H1 (cell line): ENCODE measurements at regions not wholly inside any gene's neighbourhood (a gene's known extent, or its start where the extent isn't known, plus 50 kb on each side); places are given as distances from the start of the nearest gene placed in this dataset.

Experiments used
- CTCF ChIA-PET: fragments of 300-600 bp; sonication (Branson Sonifier 250); formaldehyde crosslinking; loops from one replicate; lab custom pipeline; 2021; ENCODE audit not compliant: partially characterized antibody; lab: Charles Lee
- POLR2A ChIA-PET: fragments of 300-600 bp; sonication (Branson Sonifier 250); formaldehyde crosslinking; loops from one replicate; lab custom pipeline; 2021; ENCODE audit warnings: inconsistent platforms; ENCODE audit not compliant: partially characterized antibody; lab: Charles Lee
- DNase-seq, 2 experiments: peaks; one replicate each; pipeline versions ENCODE4 v3.0.0 to v3.0.0-alpha.2; 2010 to 2022; ENCODE audit warnings: low spot score in 2 of 2, low read depth in 1 of 2, mixed read lengths in 1 of 2
- FAIRE-seq: peaks from 2 replicates; lab custom pipeline; 2011; peaks lifted over from hg19 to GRCh38; lab: Jason Lieb, UNC
- H2AFZ ChIP-seq: 2 replicates; pipeline ENCODE4 v1.8.1; 2012; ENCODE audit warnings: low read length, inconsistent platforms
- H2AK5ac ChIP-seq: 2 replicates; pipeline ENCODE4 v1.6.1; 2013; ENCODE audit warnings: low read depth, low read length
- H2BK120ac ChIP-seq: replicated peaks from 2 replicates; pipeline ENCODE3; 2013; ENCODE audit warnings: low read depth, low read length, inconsistent platforms
- H2BK12ac ChIP-seq: 2 replicates; pipeline ENCODE4 v1.6.1; 2013; ENCODE audit warnings: low read depth, low read length
- H2BK15ac ChIP-seq: 2 replicates; pipeline ENCODE4 v1.6.1; 2013; ENCODE audit warnings: low read length
- H2BK20ac ChIP-seq: 2 replicates; pipeline ENCODE4 v1.6.1; 2013; ENCODE audit warnings: low read length
- H2BK5ac ChIP-seq: 2 replicates; pipeline ENCODE4 v1.6.1; 2013; ENCODE audit warnings: low read depth, low read length
- H3K14ac ChIP-seq: 2 replicates; pipeline ENCODE4 v1.6.1; 2013; ENCODE audit warnings: inconsistent platforms; ENCODE audit not compliant: insufficient read length
- H3K18ac ChIP-seq: 2 replicates; pipeline ENCODE4 v1.6.1; 2013; ENCODE audit warnings: low read length; ENCODE audit errors: extremely low read depth
- H3K23ac ChIP-seq: 2 replicates; pipeline ENCODE4 v1.6.1; 2013; ENCODE audit warnings: inconsistent platforms; ENCODE audit not compliant: insufficient read length
- H3K23me2 ChIP-seq: 2 replicates; pipeline ENCODE4 v1.6.1; 2013; ENCODE audit warnings: low read depth, low read length
- H3K27ac ChIP-seq: 2 replicates; pipeline ENCODE4 v1.6.1; 2011; ENCODE audit warnings: low read depth, low read length, inconsistent platforms
- H3K27me3 ChIP-seq, 4 experiments: replicated peaks in 1 of 4; 1 replicate in 1 of 4; 2 replicates in 3 of 4; pipeline versions ENCODE4 v1.6.1 to v1.8.1; 2011 to 2013; ENCODE audit warnings: low read length in 3 of 4, mild to moderate bottlenecking in 3 of 4, inconsistent platforms in 2 of 4, mixed read lengths in 2 of 4, moderate library complexity in 1 of 4; ENCODE audit not compliant: control insufficient read depth in 3 of 4, insufficient read depth in 3 of 4; ENCODE audit errors: extremely low read depth in 1 of 4
- H3K36me3 ChIP-seq, 4 experiments: 2 replicates each; pipeline versions ENCODE4 v1.6.1 to v1.8.1; 2011 to 2013; ENCODE audit warnings: mild to moderate bottlenecking in 4 of 4, low read length in 3 of 4, moderate library complexity in 2 of 4, control low read depth in 1 of 4, inconsistent platforms in 1 of 4; ENCODE audit not compliant: insufficient read depth in 4 of 4, control insufficient read depth in 2 of 4
- H3K4ac ChIP-seq: replicated peaks from 2 replicates; pipeline ENCODE3; 2013; ENCODE audit warnings: low read length, low read depth, mixed read lengths, inconsistent platforms; ENCODE audit not compliant: insufficient read length
- H3K4me1 ChIP-seq, 4 experiments: replicated peaks in 1 of 4; 1 replicate in 1 of 4; 2 replicates in 3 of 4; pipeline versions ENCODE4 v1.6.1 to v1.8.1; 2011 to 2013; ENCODE audit warnings: low read length in 3 of 4, inconsistent platforms in 2 of 4, mixed read lengths in 1 of 4; ENCODE audit not compliant: insufficient read depth in 4 of 4, control insufficient read depth in 3 of 4
- H3K4me2 ChIP-seq, 2 experiments: 2 replicates each; pipeline versions ENCODE4 v1.6.1 to v1.8.1; 2011 to 2013; ENCODE audit warnings: low read depth in 2 of 2, low read length in 2 of 2, control low read depth in 1 of 2, inconsistent platforms in 1 of 2, mild to moderate bottlenecking in 1 of 2; ENCODE audit not compliant: insufficient read depth in 1 of 2
- H3K4me3 ChIP-seq, 4 experiments: fragments of 200-600, 300-600 bp in 1 of 4; sonication (generic), shearing (Covaris generic), sonication (Bioruptor Twin) in 1 of 4; 2 replicates each; pipeline versions ENCODE4 v1.5.1 to v1.8.1; 2011 to 2016; ENCODE audit warnings: low read length in 4 of 4, low read depth in 3 of 4, control low read depth in 2 of 4, inconsistent platforms in 2 of 4, mild to moderate bottlenecking in 2 of 4, mixed read lengths in 1 of 4, moderate library complexity in 1 of 4; ENCODE audit not compliant: insufficient read depth in 2 of 4; ENCODE audit errors: extremely low read depth in 1 of 4
- H3K56ac ChIP-seq: replicated peaks from 2 replicates; pipeline ENCODE3; 2013; ENCODE audit warnings: low read depth, mild to moderate bottlenecking, mixed read lengths, low read length, inconsistent platforms; ENCODE audit not compliant: insufficient read length
- H3K79me1 ChIP-seq: 2 replicates; pipeline ENCODE4 v1.6.1; 2013; ENCODE audit warnings: low read depth, low read length, control low read depth
- H3K79me2 ChIP-seq, 2 experiments: 2 replicates each; pipeline versions ENCODE4 v1.6.1 to v1.8.1; 2012 to 2013; ENCODE audit warnings: low read length in 2 of 2, mild to moderate bottlenecking in 2 of 2, inconsistent platforms in 1 of 2; ENCODE audit not compliant: insufficient read depth in 2 of 2, control insufficient read depth in 1 of 2
- H3K9ac ChIP-seq, 4 experiments: replicated peaks in 1 of 4; 1 replicate in 1 of 4; 2 replicates in 3 of 4; pipeline versions ENCODE4 v1.6.1 to v1.8.1; 2011 to 2013; ENCODE audit warnings: low read depth in 3 of 4, low read length in 3 of 4, control low read depth in 2 of 4, mild to moderate bottlenecking in 2 of 4, moderate library complexity in 2 of 4, inconsistent platforms in 1 of 4; ENCODE audit errors: extremely low read depth in 1 of 4
- H3K9me3 ChIP-seq, 2 experiments: 2 replicates each; pipeline versions ENCODE4 v1.6.1 to v1.8.1; 2012 to 2013; ENCODE audit warnings: mild to moderate bottlenecking in 2 of 2, moderate library complexity in 2 of 2, control low read depth in 1 of 2, inconsistent platforms in 1 of 2, low read depth in 1 of 2, low read length in 1 of 2, mixed read lengths in 1 of 2; ENCODE audit not compliant: insufficient read depth in 2 of 2
- H4K20me1 ChIP-seq, 2 experiments: replicated peaks in 1 of 2; 2 replicates each; pipeline versions ENCODE3 to v1.8.1; 2011 to 2013; ENCODE audit warnings: inconsistent platforms in 2 of 2, low read length in 2 of 2, mild to moderate bottlenecking in 1 of 2; ENCODE audit not compliant: insufficient read depth in 2 of 2, control insufficient read depth in 1 of 2
- H4K5ac ChIP-seq: 2 replicates; pipeline ENCODE4 v1.6.1; 2013; ENCODE audit warnings: low read length, low read depth, mixed read lengths, inconsistent platforms; ENCODE audit not compliant: insufficient read length
- H4K8ac ChIP-seq: 2 replicates; pipeline ENCODE4 v1.8.0; 2013; ENCODE audit warnings: mild to moderate bottlenecking, moderate library complexity, low read length, inconsistent platforms; ENCODE audit not compliant: insufficient read depth; ENCODE audit errors: extremely low read depth
- H4K91ac ChIP-seq: replicated peaks from 2 replicates; pipeline ENCODE3; 2013; ENCODE audit warnings: low read length, mixed read lengths, inconsistent platforms; ENCODE audit not compliant: insufficient read length
- ASH2L ChIP-seq: fragments of 200-600, 300-600 bp; sonication (generic); IDR thresholded peaks from one replicate; pipeline ENCODE4 v1.7.1; 2017; ENCODE audit warnings: low read length
- CBX5 ChIP-seq: fragments of 300-800, 300-1000 bp; sonication (generic); IDR thresholded peaks from 2 replicates; pipeline ENCODE4 v1.7.1; 2016; ENCODE audit warnings: antibody characterized with exemption, low read length, low read depth
- GTF2F1 ChIP-seq: IDR thresholded peaks from 2 replicates; pipeline ENCODE4 v1.6.1; 2012; ENCODE audit warnings: low read depth, low read length, improper control_type of control experiment, borderline replicate concordance
- HDAC2 ChIP-seq, 2 experiments: fragments of 300-600 bp in 1 of 2; sonication (generic) in 1 of 2; IDR thresholded peaks; 2 replicates each; pipeline ENCODE4 v1.6.1; 2011 to 2012; ENCODE audit warnings: low read depth in 2 of 2, low read length in 2 of 2, mild to moderate bottlenecking in 2 of 2, moderate library complexity in 2 of 2, borderline replicate concordance in 1 of 2, inconsistent platforms in 1 of 2
- HDAC6 ChIP-seq: IDR thresholded peaks from one replicate; pipeline ENCODE4 v1.7.1; 2012; ENCODE audit warnings: low read depth, mild to moderate bottlenecking, inconsistent platforms, low read length, moderate library complexity
- KDM4A ChIP-seq: IDR thresholded peaks from one replicate; pipeline ENCODE4 v1.7.1; 2012; ENCODE audit warnings: low read depth, mild to moderate bottlenecking, moderate library complexity, low read length, inconsistent platforms; ENCODE audit not compliant: severe bottlenecking
- PHF8 ChIP-seq: fragments of 200-600 bp; sonication (generic); conservative IDR thresholded peaks from 2 replicates; pipeline ENCODE4 v1.7.1; 2012; ENCODE audit warnings: low read depth, mild to moderate bottlenecking, inconsistent platforms, low read length, moderate library complexity
- RXRA ChIP-seq: IDR thresholded peaks from 2 replicates; pipeline ENCODE4 v1.6.1; 2011; ENCODE audit warnings: low read depth, mild to moderate bottlenecking, low read length, moderate library complexity; ENCODE audit not compliant: insufficient read depth
- SP1 ChIP-seq: IDR thresholded peaks from 2 replicates; pipeline ENCODE4 v1.6.1; 2011; ENCODE audit warnings: low read depth, low read length
- SRF ChIP-seq: IDR thresholded peaks from 2 replicates; pipeline ENCODE4 v1.6.1; 2011; ENCODE audit warnings: mild to moderate bottlenecking, low read depth, low read length, moderate library complexity
- ZNF274 ChIP-seq: IDR thresholded peaks from 2 replicates; pipeline ENCODE4 v1.7.0; 2012; ENCODE audit warnings: low read length, borderline replicate concordance; ENCODE audit errors: extremely low read depth
- WGBS, 2 experiments: shearing (Covaris generic) in 1 of 2; methylation state at CpG; one replicate each; pipeline versions ENCODE4 v1.1.6 to v1.1.7; 2013 to 2015; ENCODE audit warnings: low lambda C conversion rate in 2 of 2, mixed read lengths in 2 of 2, inconsistent platforms in 1 of 2, low coverage in 1 of 2, missing lambda C conversion rate in 1 of 2; ENCODE audit not compliant: insufficient replicate concordance in 2 of 2, insufficient coverage in 1 of 2, insufficient read length in 1 of 2; ENCODE audit errors: extremely low coverage in 1 of 2, missing lambda C conversion rate in 1 of 2; 5-methylcytosine and 5-hydroxymethylcytosine counted together

DNA sequence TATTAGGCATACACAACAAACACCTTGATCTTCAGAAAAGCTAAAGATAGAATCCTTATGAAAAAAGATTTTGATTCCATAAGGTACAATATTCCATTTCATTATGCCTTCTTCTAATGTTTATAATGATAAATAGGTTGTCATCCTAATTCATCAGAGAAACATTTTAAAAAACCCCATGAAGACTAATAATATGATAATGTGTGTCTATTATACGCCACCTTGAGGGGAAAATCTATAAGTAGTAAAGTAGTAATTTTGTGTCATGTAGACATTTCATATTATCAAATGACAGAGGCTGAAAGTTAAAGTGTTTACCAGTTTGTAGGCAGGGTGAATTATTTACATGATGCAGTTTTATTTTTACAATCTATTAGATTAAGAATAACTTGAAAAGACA is 524.3 kb downstream of the GBE1 start:
- H2BK12ac ChIP-seq, result no peak overlapping the region
- H3K4me3 ChIP-seq, result no peak overlapping the region
- H3K4ac ChIP-seq, result no peak overlapping the region
- no peak overlapping the region for H3K9ac ChIP-seq
- no peaks in the 10 kb centered on the region for H4K20me1 ChIP-seq
- H2BK5ac ChIP-seq, result no peak overlapping the region
- H2BK20ac ChIP-seq, result no peak overlapping the region
- H3K56ac ChIP-seq, result no peak overlapping the region
- H3K23me2 ChIP-seq, result no peaks in the 10 kb centered on the region; the same call in 1 of the 2 replicates
- no peaks in the 10 kb centered on the region for H3K27me3 ChIP-seq
- H3K4me2 ChIP-seq, result no peak overlapping the region
- FAIRE-seq (no peak), DNase-seq (no peak)
- no peak overlapping the region for H3K27ac ChIP-seq
- no peak overlapping the region for H3K14ac ChIP-seq
- no peaks in the 10 kb centered on the region for H3K79me2 ChIP-seq
- no peak overlapping the region for H2AFZ ChIP-seq
- no peaks in the 10 kb centered on the region for H3K36me3 ChIP-seq
- H2BK15ac ChIP-seq, result no peak overlapping the region
- no peak overlapping the region for H4K91ac ChIP-seq
- no peak overlapping the region for H4K8ac ChIP-seq
- no peaks in the 10 kb centered on the region for H3K79me1 ChIP-seq
- WGBS, 2 experiments, result 96% methylated on average over 1 of the region's 1 CpG; no CpG with 5 or more reads in 1 of the 2 experiments
- no peak overlapping the region for H3K18ac ChIP-seq
- H3K9me3 ChIP-seq, result no peaks in the 10 kb centered on the region
- no peaks in the 10 kb centered on the region; a peak in 1 of 7 replicates for H3K4me1 ChIP-seq
- H2BK120ac ChIP-seq, result no peak overlapping the region
- ChIA-PET POLR2A (no interaction called here), CTCF (interaction anchor here (2.5 kb wide), 1 partner anchor 102 kb away, joined by 5 read pairs; no protein-coding TSS in a partner anchor)
- no peak overlapping the region for H3K23ac ChIP-seq
- H4K5ac ChIP-seq, result no peak overlapping the region
- no peak overlapping the region for H2AK5ac ChIP-seq
- no peak for TF ChIP-seq HDAC6
- TF ChIP-seq SP1, result no peak
- no peak for TF ChIP-seq ZNF274
- TF ChIP-seq SRF, result no peak
- TF ChIP-seq GTF2F1, result no peak
- no peak for TF ChIP-seq ASH2L
- no peak for TF ChIP-seq PHF8
- TF ChIP-seq HDAC2 (IDR thresholded peaks at IDR 0.05; ENCODE audit: borderline replicate concordance in 1 of 2, low read depth in 2 of 2, low read length in 2 of 2), result no peak
- no peak for TF ChIP-seq CBX5
- TF ChIP-seq RXRA, result no peak
- no peak for TF ChIP-seq KDM4A
